Hepatocyte (in vitro differentiated cells): ENCODE measurements at regions not wholly inside any gene's neighbourhood (a gene's known extent, or its start where the extent isn't known, plus 50 kb on each side); places are given as distances from the start of the nearest gene placed in this dataset.

Source experiments
- DNase-seq: peaks from one replicate; pipeline ENCODE4 v3.0.0-alpha.2; 2016; ENCODE audit warnings: low spot score
- H2AFZ ChIP-seq: fragments of 200-600 bp; sonication (generic); 2 replicates; pipeline ENCODE4 v1.6.0; 2016; ENCODE audit warnings: antibody characterized with exemption, mild to moderate bottlenecking
- H3K27ac ChIP-seq: fragments of 200-600 bp; sonication (generic); 2 replicates; pipeline ENCODE4 v1.5.1; 2016; ENCODE audit warnings: mild to moderate bottlenecking
- H3K27me3 ChIP-seq: fragments of 200-600 bp; sonication (generic); 2 replicates; pipeline ENCODE4 v1.6.1; 2016
- H3K36me3 ChIP-seq: fragments of 200-600 bp; sonication (generic); replicated peaks from 2 replicates; pipeline ENCODE4 v1.5.1; 2016; ENCODE audit warnings: low read depth; ENCODE audit not compliant: insufficient read depth
- H3K4me1 ChIP-seq: fragments of 200-600 bp; sonication (generic); 2 replicates; pipeline ENCODE4 v1.5.1; 2016; ENCODE audit warnings: mild to moderate bottlenecking, moderate library complexity; ENCODE audit not compliant: insufficient read depth
- H3K4me2 ChIP-seq: fragments of 200-600 bp; sonication (generic); 2 replicates; pipeline ENCODE4 v1.6.0; 2016
- H3K4me3 ChIP-seq: fragments of 200-600 bp; sonication (generic); 2 replicates; pipeline ENCODE4 v1.5.1; 2016; ENCODE audit warnings: mild to moderate bottlenecking
- H3K79me2 ChIP-seq: fragments of 200-600 bp; sonication (generic); 2 replicates; pipeline ENCODE4 v1.6.0; 2017; ENCODE audit warnings: mild to moderate bottlenecking
- H3K9me2 ChIP-seq: fragments of 200-600 bp; sonication (generic); replicated peaks from 2 replicates; pipeline ENCODE4 v1.6.0; 2017; ENCODE audit warnings: mild to moderate bottlenecking; ENCODE audit not compliant: insufficient read depth
- H3K9me3 ChIP-seq: fragments of 200-600 bp; sonication (generic); 2 replicates; pipeline ENCODE4 v1.5.1; 2016; ENCODE audit warnings: low read depth, mild to moderate bottlenecking
- H4K20me1 ChIP-seq: fragments of 200-600 bp; sonication (generic); 2 replicates; pipeline ENCODE4 v1.6.0; 2016; ENCODE audit warnings: mild to moderate bottlenecking; ENCODE audit not compliant: insufficient read depth, poor library complexity, severe bottlenecking
- CTCF ChIP-seq: fragments of 200-600 bp; sonication (generic); IDR thresholded peaks from 2 replicates; pipeline ENCODE4 v1.5.1; 2016; ENCODE audit warnings: antibody characterized with exemption, mild to moderate bottlenecking; ENCODE audit not compliant: poor library complexity
- EZH2 ChIP-seq: fragments of 200-600 bp; sonication (generic); IDR thresholded peaks from 2 replicates; pipeline ENCODE4 v1.6.1; 2016; ENCODE audit warnings: antibody characterized with exemption, mild to moderate bottlenecking, borderline replicate concordance
- EZH2phosphoT487 ChIP-seq: fragments of 200-600 bp; sonication (generic); IDR thresholded peaks from one replicate; pipeline ENCODE4 v1.6.1; 2018; ENCODE audit warnings: antibody characterized with exemption, mild to moderate bottlenecking, low read depth, moderate library complexity; ENCODE audit not compliant: unreplicated experiment, severe bottlenecking
- WGBS: methylation state at CpG from one replicate; pipeline ENCODE4 v1.1.6; 2016; ENCODE audit warnings: low lambda C conversion rate; ENCODE audit errors: missing lambda C conversion rate; 5-methylcytosine and 5-hydroxymethylcytosine counted together

- DNase-seq: no peak
- Histone ChIP-seq H3K27ac (no peak overlapping the region), H4K20me1 (no peaks in the 10 kb centered on the region), H3K4me3 (no peak overlapping the region), H3K4me1 (no peaks in the 10 kb centered on the region), H3K27me3 (no peaks in the 10 kb centered on the region), H2AFZ (no peak overlapping the region), H3K9me3 (no peaks in the 10 kb centered on the region), H3K4me2 (no peak overlapping the region), H3K79me2 (no peaks in the 10 kb centered on the region), H3K9me2 (no peaks in the 10 kb centered on the region), H3K36me3 (no peaks in the 10 kb centered on the region)
- WGBS: 61% methylated on average over 18 of the region's 18 CpGs
- TF ChIP-seq EZH2 (no peak), EZH2phosphoT487 (no peak), CTCF (no peak)
Observed at GRCh38 chr2:238747114-238747513, 100.8 kb upstream of the TWIST2 start.

GRCh38 chr2:238747557-238747956, 100.3 kb upstream of the TWIST2 start:
- Histone ChIP-seq H3K79me2 (no peaks in the 10 kb centered on the region), H3K4me1 (no peaks in the 10 kb centered on the region), H2AFZ (no peak overlapping the region), H3K36me3 (no peaks in the 10 kb centered on the region), H3K9me2 (no peaks in the 10 kb centered on the region), H3K4me2 (no peak overlapping the region), H3K27ac (no peak overlapping the region), H3K4me3 (no peak overlapping the region), H3K27me3 (no peaks in the 10 kb centered on the region), H4K20me1 (no peaks in the 10 kb centered on the region), H3K9me3 (no peaks in the 10 kb centered on the region)
- 78% methylated on average over 3 of the region's 3 CpGs for WGBS
- TF ChIP-seq CTCF: no peak
- TF ChIP-seq EZH2phosphoT487: no peak
- no peak for TF ChIP-seq EZH2
- no peak for DNase-seq

GRCh38 chr2:238750212-238750904, 97.5 kb upstream of the TWIST2 start:
- no peaks in the 10 kb centered on the region for H3K79me2 ChIP-seq
- no peaks in the 10 kb centered on the region for H3K36me3 ChIP-seq
- TF ChIP-seq EZH2phosphoT487: no peak
- TF ChIP-seq EZH2: no peak
- TF ChIP-seq CTCF: no peak
- DNase-seq: no peak
- H3K9me2 ChIP-seq: no peaks in the 10 kb centered on the region
- no peak overlapping the region for H2AFZ ChIP-seq
- no peaks in the 10 kb centered on the region for H3K9me3 ChIP-seq
- H4K20me1 ChIP-seq: no peaks in the 10 kb centered on the region
- no peak overlapping the region for H3K27ac ChIP-seq
- 92% methylated on average over 3 of the region's 3 CpGs for WGBS
- no peak overlapping the region for H3K4me3 ChIP-seq
- H3K27me3 ChIP-seq: no peaks in the 10 kb centered on the region
- H3K4me1 ChIP-seq: no peaks in the 10 kb centered on the region
- H3K4me2 ChIP-seq: no peak overlapping the region

GRCh38 chr2:238754259-238754658, 93.6 kb upstream of the TWIST2 start:
- no peaks in the 10 kb centered on the region for H3K4me1 ChIP-seq
- no peak overlapping the region for H3K4me2 ChIP-seq
- H3K9me2 ChIP-seq: no peaks in the 10 kb centered on the region
- no peaks in the 10 kb centered on the region for H3K9me3 ChIP-seq
- WGBS: 60% methylated on average over 8 of the region's 8 CpGs
- H3K4me3 ChIP-seq: no peak overlapping the region
- no peak overlapping the region for H3K27ac ChIP-seq
- H2AFZ ChIP-seq: no peak overlapping the region
- TF ChIP-seq EZH2: no peak
- TF ChIP-seq EZH2phosphoT487: no peak
- no peak for TF ChIP-seq CTCF
- peaks cover 4% of the 10 kb centered on the region for H3K27me3 ChIP-seq
- no peaks in the 10 kb centered on the region for H3K79me2 ChIP-seq
- no peaks in the 10 kb centered on the region for H3K36me3 ChIP-seq
- no peaks in the 10 kb centered on the region for H4K20me1 ChIP-seq
- DNase-seq: no peak
